Mononuclear cell (primary cell): ENCODE measurements at regions not wholly inside any gene's neighbourhood (a gene's known extent, or its start where the extent isn't known, plus 50 kb on each side); places are given as distances from the start of the nearest gene placed in this dataset.

ENCODE experiments used
- H3K27me3 ChIP-seq: 2 replicates; pipeline ENCODE4 v1.6.0; 2011; ENCODE audit warnings: low read length, control low read depth; ENCODE audit not compliant: insufficient read depth
- H3K4me1 ChIP-seq: 2 replicates; pipeline ENCODE4 v1.5.1; 2011; ENCODE audit warnings: mild to moderate bottlenecking, low read length, control low read depth; ENCODE audit not compliant: insufficient read depth
- H3K4me3 ChIP-seq: 2 replicates; pipeline ENCODE4 v1.5.1; 2011; ENCODE audit warnings: mild to moderate bottlenecking, low read length, moderate library complexity
- H3K9me3 ChIP-seq: 2 replicates; pipeline ENCODE4 v1.5.1; 2011; ENCODE audit warnings: low read depth, mild to moderate bottlenecking, control low read depth, low read length

GRCh38 chr9:88745276-88746001 lies 210.5 kb downstream of the NXNL2 start:
- Histone ChIP-seq H3K27me3 (no peaks in the 10 kb centered on the region), H3K9me3 (no peaks in the 10 kb centered on the region), H3K4me1 (no peaks in the 10 kb centered on the region), H3K4me3 (no peak overlapping the region)

- no peaks in the 10 kb centered on the region for H3K9me3 ChIP-seq
- no peaks in the 10 kb centered on the region for H3K27me3 ChIP-seq
- H3K4me1 ChIP-seq = no peaks in the 10 kb centered on the region
- H3K4me3 ChIP-seq = no peak overlapping the region
These were observed 211.2 kb downstream of the NXNL2 start for GRCh38 chr9:88746029-88746742.

GRCh38 chr9:88746743-88747398 lies 211.9 kb downstream of the NXNL2 start:
- Histone ChIP-seq H3K4me3 (no peak overlapping the region), H3K4me1 (no peaks in the 10 kb centered on the region), H3K27me3 (no peaks in the 10 kb centered on the region), H3K9me3 (no peaks in the 10 kb centered on the region)

- Histone ChIP-seq H3K27me3 (no peaks in the 10 kb centered on the region), H3K9me3 (no peaks in the 10 kb centered on the region), H3K4me3 (no peak overlapping the region), H3K4me1 (no peaks in the 10 kb centered on the region)
These were observed 212.8 kb downstream of the NXNL2 start for GRCh38 chr9:88747768-88748167.

GRCh38 chr9:88748566-88749261 lies 213.7 kb downstream of the NXNL2 start:
- Histone ChIP-seq H3K27me3 (no peaks in the 10 kb centered on the region), H3K9me3 (no peaks in the 10 kb centered on the region), H3K4me1 (no peaks in the 10 kb centered on the region), H3K4me3 (no peak overlapping the region)

- Histone ChIP-seq H3K4me3 (no peak overlapping the region), H3K9me3 (no peaks in the 10 kb centered on the region), H3K27me3 (no peaks in the 10 kb centered on the region), H3K4me1 (no peaks in the 10 kb centered on the region)
These were observed 214.4 kb downstream of the NXNL2 start for GRCh38 chr9:88749420-88749819.

GRCh38 chr9:88750832-88751360 lies 215.9 kb downstream of the NXNL2 start:
- no peaks in the 10 kb centered on the region for H3K9me3 ChIP-seq
- H3K27me3 ChIP-seq = no peaks in the 10 kb centered on the region
- H3K4me3 ChIP-seq = no peak overlapping the region
- H3K4me1 ChIP-seq = no peaks in the 10 kb centered on the region

GRCh38 chr9:88751781-88752180 lies 216.8 kb downstream of the NXNL2 start:
- H3K9me3 ChIP-seq = no peaks in the 10 kb centered on the region
- H3K4me1 ChIP-seq = no peaks in the 10 kb centered on the region
- H3K27me3 ChIP-seq = no peaks in the 10 kb centered on the region
- H3K4me3 ChIP-seq = no peak overlapping the region

- no peaks in the 10 kb centered on the region for H3K9me3 ChIP-seq
- no peak overlapping the region for H3K4me3 ChIP-seq
- no peaks in the 10 kb centered on the region for H3K27me3 ChIP-seq
These were observed 218.9 kb downstream of the NXNL2 start for GRCh38 chr9:88753691-88754367.

GRCh38 chr9:88754452-88754851 lies 219.5 kb downstream of the NXNL2 start:
- no peak overlapping the region for H3K4me3 ChIP-seq
- no peaks in the 10 kb centered on the region for H3K9me3 ChIP-seq
- no peaks in the 10 kb centered on the region for H3K4me1 ChIP-seq
- no peaks in the 10 kb centered on the region for H3K27me3 ChIP-seq

More at GRCh38 chr9:88753691-88754367, 218.9 kb downstream of the NXNL2 start:
- H3K4me1 ChIP-seq = no peaks in the 10 kb centered on the region

GRCh38 chr9:88754886-88755285 lies 219.9 kb downstream of the NXNL2 start:
- H3K9me3 ChIP-seq = no peaks in the 10 kb centered on the region
- no peaks in the 10 kb centered on the region for H3K4me1 ChIP-seq

GRCh38 chr9:88757406-88758010 lies 222.5 kb downstream of the NXNL2 start:
- H3K9me3 ChIP-seq = no peaks in the 10 kb centered on the region
- no peak overlapping the region for H3K4me3 ChIP-seq
- no peaks in the 10 kb centered on the region for H3K4me1 ChIP-seq
- H3K27me3 ChIP-seq = peaks cover 10% of the 10 kb centered on the region

More at GRCh38 chr9:88754886-88755285, 219.9 kb downstream of the NXNL2 start:
- Histone ChIP-seq H3K27me3 (peaks cover under 1% of the 10 kb centered on the region), H3K4me3 (no peak overlapping the region)

- Histone ChIP-seq H3K27me3 (peaks cover 18% of the 10 kb centered on the region), H3K4me3 (no peak overlapping the region), H3K9me3 (no peaks in the 10 kb centered on the region), H3K4me1 (no peaks in the 10 kb centered on the region)
These were observed 224.4 kb downstream of the NXNL2 start for GRCh38 chr9:88759364-88759763.
